ENCODE measurements at regions not wholly inside any gene's neighbourhood (a gene's known extent, or its start where the extent isn't known, plus 50 kb on each side); places are given as distances from the start of the nearest gene placed in this dataset.

DNA sequence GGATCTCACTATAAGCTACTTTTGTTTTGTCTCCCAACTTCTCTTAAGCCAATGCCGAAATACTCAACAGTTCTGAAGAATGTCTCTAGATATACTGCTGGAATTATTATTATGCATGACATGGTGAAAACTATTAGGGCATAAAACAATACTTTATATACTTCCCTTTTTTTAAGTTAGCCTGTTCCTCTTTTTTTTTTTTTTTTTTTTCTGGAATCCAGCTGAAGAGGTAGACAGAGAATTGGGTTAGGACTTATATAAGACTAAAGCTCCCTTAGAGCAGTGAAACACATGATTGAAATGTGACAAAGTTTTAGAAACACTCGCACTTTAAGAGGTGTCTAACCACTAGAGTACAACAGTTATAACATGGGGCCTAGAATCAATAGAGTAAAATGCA lies 850.9 kb upstream of the PCDH9 start:
- no peak for DNase-seq

DNA sequence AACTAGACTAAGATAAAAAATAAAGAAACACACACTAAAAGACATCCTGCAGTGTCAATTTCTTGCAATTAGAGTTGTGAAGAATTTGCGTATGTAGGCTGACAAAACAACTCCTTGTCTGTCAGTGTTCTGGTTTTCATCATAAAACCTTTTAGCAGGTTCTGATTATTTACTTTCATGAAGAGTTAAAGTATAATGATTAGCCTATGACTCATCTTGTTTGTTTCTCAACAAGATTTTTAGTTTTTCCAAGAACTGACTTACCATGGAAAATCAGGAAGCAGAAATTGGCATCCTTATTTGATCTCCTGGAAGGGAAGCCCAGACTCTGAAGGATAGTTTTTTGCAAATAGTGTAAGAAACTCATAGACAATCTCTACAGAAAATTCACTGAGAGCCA lies 848.7 kb upstream of the PCDH9 start:
- no peak for DNase-seq

DNA sequence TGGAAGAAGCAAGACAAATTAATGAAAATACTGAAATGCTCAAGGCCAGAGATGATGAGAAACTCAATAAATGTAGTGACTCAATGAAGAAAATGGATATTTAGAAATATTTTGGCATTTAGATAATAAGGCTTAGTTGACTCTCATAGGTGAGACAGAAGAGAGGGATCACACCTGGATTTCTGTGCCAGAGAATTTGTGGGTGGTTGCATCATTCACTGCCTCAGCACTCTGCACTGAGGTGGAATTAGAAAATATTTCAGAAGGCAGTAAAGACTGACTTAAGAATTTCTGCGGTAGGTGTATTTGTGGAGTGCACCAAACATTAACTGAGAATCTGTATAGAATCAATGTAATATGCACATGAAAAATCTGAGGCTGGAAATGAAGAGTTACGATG lies 848.3 kb upstream of the PCDH9 start:
- no peak for DNase-seq

DNA sequence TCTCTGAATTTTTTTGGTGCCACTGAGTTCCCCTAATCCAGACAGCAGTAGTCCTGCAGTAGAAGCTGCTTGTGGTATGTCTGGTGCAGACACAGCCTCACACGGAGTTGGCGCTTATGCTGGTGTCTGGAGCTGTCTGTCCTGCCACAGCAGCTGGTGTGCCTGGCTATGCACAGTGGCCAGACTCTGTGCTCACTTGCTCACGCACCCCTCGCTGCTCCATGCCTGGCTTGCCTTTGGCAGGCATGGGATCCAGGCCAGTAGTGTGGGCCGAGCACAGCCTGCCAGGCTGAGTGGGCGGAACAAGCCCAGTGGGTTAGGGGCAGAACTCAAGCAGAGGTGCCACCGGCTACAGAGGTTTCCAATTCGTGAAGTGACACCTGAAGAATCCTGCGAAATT lies 845.9 kb upstream of the PCDH9 start:
- DNase-seq = no peak

DNA sequence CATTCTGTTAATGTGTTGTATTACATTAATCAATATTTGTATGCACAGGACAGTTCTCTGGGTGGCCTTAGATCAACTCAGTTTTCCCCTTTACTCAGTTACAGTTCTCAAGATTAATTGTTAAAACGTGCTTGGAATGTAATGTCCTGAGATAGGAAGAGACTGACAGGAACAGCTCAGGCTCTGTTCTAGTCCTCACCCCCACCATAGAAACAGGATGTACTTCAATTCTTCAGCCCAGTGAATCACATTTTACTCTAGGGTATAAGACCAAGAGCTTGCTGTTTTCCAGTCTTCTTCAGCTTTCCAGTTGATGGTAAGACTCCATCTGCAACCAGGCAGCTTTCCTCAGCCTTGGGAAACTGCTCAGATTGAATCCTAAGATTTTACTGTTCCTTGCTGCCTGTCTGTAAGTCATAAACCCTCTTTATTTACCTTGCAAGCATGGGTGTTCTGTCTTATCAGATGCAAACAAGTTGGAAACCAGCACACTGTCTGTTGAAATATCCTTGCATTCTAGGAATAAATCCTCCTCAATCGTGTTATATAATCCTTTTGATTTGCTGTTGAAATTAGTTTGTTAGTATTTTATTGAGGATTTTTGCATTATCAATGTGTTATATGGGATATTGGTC lies 836.9 kb upstream of the PCDH9 start:
- DNase-seq = no peak

DNA sequence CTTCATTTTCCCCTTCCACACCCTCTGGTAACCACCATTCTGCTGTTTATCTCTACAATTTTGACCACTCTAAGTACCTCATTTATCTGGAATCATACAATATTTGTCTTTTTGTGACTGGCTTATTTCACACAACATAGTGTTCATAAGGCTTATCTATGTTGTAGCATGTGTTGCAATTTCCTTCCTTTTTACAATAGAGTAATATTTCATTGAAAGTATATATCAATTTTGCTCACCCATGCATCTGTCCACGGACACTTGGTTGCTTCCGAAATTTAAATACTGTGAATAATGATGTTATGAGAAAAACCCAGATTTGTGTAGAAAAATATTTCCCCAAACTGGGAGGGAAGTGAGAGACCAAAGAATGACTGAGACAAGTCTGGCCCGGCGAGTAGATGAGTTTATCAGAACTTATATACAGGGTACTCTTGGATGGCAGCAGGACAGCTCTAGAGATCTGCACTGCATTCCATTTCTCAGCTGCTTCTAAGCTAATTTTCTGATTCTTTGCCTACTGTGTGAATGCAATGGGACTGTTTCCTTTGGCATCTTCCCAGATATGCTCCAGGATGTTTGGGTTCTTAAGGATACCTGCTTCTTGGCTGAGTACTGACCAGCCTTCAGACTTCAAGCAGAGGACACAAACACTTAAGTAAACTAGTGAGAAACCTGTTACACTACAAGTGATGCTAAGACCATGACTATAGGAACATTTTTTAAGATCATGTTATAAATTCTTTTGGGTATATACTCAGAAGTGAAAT lies 834.0 kb upstream of the PCDH9 start:
- DNase-seq = no peak

DNA sequence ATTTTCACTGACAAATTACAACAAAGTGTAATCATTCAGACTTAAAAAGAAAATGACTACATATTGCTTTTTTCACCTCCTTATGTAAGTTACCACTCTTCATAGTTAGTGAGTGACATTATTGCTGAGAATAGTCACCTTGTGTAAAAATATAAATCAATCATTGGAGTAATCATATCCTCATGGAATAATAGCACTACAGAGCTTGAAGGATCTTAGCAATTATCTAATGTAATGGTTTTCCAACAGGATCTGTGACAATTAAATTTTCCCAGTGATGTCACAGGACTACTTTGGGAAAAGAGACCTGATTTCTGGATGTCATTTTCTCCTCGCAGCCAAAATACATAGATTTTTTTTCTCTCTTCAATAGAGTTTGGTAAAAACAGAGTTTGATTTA lies 833.0 kb upstream of the PCDH9 start:
- peak in 1 of 3 experiments; percentile 45 for DNase-seq

DNA sequence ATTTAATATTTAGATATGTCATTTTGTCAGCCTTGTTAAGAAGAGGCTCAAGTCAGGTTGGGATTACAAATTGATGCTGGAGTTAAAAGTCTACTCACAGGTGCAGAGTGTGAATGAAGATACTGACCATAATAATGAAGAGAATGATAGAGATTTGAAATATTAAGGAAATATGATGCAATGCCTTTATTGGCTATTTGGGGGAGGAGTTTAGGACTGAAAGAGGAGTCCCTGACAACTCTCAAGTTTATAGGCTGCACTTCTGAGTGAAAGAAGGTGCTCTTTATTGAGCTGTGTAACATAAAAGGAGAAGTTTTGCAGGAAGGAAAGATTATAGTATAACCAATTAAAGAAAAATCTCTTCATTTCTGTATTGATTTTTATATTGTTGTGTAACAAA lies 827.7 kb upstream of the PCDH9 start:
- no peak for DNase-seq

DNA sequence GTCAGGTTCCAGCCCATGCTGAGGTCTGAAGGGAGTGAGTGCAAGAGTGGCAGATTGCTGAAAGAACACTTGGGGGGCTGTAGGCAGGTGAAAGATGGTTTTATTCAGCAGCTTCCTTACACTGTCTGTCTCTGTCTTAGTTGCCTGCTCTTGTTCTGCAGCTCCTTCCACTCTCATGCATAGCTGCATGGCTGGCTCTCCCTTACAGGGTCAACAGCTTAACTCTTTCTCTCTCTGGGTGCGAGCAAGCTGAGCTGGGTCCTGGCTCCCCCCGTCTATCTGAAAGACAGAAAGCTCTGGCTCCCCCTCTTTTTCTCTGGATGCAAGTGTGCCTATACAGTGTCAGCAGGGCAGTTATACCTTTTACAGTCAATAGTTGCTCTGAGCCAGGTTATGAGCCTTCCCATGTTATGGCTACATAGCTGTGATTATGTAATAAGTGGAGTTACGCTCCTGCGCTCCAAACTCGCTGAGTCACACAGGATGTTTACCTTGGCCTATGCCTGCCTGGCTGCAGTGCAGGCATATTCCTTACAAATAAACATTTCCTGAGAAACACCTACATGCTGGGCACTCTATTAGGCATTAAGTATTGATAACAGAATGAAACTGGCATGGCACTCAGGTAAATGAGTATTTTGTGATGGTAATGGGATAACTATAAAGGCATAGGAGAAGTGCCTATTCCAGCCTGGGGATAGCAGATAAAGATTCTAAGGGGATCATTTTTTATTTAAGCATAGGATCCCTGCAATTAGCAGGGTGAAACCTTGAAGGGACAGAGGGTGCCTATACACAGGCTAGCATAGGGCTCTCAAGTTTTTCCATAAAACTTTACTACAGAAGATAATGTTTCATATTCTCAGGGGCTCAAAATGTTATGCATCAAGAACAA lies 826.9 kb upstream of the PCDH9 start:
- DNase-seq = no peak

DNA sequence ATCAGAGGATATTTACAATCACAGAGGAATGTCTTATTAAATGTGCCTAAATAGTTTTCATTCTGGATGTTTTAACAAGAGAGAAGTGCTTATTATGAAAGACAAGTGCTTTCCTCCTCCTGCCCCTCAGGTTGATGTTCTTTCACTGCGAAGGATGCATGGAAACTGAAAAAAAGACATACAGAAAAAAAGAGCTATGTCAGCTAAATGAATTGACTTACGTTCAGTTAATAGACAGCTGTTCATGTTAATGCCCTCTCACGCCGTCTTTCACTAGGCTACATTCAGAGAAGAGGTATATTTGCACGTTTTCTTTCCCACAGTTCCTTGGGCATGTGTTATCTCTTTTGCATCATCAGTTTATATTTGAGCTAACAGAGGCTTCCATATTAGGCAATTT lies 821.8 kb upstream of the PCDH9 start:
- DNase-seq = peak in 1 of 3 experiments; percentile 40

DNA sequence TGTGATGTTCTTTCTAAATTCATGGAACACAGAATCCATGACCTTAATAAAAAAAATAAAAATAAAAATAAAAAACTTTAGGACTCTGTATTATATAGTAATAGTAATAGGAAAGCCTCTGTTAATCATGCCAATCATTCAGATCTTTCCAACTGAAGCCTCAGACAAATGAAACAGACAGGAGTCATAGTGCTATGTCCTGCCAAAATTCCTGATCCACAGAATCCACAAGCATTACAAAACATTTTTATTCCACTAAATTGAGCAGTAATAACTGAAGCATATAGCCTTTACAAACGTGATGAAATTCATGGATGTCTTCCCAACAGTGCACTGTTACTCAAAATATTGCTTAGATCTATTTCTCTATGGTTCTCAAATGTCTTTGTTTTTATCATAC lies 820.6 kb upstream of the PCDH9 start:
- DNase-seq = no peak

DNA sequence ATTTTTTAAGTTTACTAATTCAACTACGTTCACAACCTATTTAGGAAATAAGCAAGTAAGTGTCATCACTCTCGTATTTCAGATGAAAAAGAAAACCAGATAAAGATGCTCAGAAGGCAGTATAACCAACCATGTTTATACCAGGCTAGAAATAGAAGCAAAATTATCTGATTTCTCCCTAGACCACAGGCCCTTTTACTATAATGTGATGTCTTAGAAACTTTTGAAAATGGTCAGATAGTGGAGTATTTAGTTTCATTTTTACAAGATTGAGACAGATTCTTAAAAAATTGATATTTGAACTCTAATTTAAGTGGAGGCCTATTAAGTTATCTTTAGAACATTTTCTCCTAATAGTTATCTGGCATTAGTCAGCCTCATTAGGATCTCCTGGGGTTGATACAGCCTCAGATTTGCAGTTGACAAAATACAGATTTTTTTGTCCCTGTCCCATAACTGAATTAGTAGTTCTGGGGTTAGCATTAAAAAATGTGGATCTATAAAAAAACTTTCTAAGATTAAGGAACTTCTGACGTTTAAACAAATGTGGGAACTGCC lies 818.7 kb upstream of the PCDH9 start:
- no peak for DNase-seq

DNA sequence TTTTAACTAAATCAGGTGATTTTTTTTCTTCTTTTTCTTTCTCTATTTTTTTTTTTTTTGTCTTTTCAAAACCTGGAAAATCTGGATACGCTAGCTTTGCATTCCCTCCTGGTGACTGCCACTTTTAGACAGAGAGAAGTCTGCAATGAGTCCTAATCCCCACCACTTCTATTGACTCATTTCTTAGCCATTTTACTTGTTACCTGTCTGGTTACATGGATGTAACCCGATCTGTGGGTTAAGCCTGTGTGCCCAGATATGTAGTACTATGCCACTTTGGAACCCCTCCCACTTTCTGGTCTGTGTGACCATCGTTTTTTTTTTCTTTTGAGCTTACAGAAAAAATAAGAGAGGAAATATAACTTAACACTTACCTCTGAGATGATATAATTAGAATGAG lies 817.8 kb upstream of the PCDH9 start:
- peak in 1 of 3 experiments; percentile 18 for DNase-seq

DNA sequence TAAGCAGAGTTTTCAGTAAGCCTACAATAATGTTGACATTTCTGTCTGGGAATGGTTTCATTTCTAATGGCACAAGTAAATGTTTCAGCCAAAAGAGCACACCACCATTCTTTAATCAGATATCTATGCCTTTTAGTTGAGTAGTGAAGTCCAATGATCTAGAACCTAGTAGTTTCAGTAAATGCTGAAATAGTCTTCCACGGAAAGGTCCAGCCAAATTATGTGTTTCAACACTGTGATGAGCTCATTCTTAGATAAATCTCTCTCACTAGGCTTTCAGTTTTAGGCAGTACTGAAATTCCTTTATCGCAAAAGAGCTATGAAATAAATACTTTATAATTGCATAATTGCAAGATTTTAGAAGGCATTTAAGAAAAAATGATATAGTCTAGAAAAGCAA lies 816.8 kb upstream of the PCDH9 start:
- DNase-seq = no peak

DNA sequence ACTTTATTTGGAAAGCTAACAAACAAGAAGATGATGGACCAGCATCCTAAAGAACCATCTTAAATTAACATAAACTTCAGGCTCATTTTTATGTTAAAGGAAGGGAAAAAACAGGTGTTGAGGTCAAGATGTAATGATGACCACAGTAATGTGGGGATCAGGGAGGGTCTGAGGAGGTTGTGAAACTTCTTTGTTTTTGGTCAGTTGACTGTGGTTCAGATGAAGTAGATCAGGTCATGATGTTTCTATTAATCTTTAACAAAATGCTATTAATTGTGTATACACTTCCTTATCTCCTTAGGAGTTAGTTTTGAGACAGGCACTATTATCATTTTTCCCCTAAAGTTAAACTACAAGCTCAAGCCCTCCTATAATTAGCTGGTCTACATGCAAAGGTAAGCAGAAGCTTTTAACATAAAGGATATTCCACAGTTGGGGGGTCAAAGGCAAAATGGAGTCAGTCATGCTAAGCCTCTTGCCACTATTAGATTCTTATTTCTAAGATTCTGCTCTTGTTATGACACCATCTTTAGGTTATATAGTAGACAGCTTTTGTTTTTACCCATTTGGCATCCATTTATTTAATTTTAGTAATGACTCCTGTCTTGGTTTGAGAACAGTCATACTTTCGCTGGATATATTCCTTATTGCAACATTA lies 800.1 kb upstream of the PCDH9 start:
- DNase-seq = no peak

DNA sequence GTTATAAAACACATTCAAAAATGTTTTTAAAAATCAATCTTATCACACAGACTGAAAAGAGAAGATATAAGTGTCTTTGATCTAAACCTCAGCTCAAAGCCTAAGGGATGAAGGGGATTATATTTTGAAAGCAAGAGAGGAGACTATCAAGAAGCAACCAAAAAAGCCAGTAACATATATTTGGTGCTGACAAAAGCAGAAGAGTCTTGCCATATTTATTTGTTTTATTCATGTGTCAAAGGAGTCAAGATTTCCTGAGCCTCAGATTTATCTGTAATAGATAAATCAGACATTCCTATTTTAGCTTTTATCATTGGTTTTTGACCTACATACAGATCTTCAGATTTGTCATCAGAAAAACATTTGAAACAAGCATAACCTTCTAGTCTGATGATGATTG lies 798.6 kb upstream of the PCDH9 start:
- no peak for DNase-seq

DNA sequence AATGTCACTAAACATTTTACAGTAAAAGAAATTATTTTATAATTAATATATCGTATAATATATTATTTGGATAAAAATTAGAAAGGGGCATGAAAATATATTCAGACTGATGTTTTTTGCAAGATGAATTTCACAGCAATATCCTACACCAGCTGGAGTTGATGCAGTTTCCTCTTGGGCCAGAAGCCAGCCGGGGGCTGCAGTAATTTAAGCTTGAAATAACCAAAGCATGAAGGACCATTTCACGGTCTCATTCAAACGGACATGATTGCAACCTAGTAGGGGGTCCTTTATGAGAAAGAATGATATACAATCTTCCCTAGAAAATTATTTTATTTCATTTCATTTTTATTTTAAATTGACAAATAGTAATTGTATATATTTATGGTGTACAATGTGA lies 797.2 kb upstream of the PCDH9 start:
- DNase-seq = peak in 1 of 3 experiments; percentile 56

DNA sequence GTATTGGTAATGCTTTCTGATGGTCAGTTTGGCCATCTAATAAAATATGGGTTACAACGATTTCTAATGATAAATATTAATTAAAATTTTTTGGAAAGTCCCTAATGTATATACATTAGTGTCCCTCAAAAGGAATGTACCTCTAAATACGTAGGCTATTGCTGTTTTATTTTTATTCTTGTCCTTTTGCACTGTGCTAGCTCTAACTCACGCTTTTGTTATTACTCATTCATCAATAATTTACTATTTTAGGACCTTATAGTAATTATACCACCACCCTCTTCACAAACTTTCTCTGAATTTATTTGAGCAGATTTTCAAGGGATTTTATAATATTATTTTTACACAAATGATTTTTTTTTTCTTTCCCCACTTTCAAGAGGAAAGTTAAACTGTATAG lies 795.9 kb upstream of the PCDH9 start:
- no peak for DNase-seq

DNA sequence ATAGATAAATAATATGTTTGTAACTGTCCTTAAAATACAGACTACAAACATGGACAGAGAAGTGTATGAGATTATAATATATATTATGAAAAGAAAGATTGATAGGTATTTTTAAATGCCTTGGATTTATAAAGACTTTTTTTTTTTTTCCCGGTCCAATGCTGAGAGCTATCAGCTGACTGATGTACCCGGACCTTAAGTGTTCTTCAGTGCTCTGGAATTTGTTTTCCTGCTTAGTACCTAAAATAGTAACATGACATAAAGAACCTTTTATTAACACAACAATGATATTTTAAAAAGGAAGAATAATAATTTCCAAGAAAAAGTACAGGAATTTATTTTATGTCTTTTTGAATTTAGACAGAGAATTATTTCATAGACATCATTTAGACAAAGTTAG lies 795.5 kb upstream of the PCDH9 start:
- no peak for DNase-seq

DNA sequence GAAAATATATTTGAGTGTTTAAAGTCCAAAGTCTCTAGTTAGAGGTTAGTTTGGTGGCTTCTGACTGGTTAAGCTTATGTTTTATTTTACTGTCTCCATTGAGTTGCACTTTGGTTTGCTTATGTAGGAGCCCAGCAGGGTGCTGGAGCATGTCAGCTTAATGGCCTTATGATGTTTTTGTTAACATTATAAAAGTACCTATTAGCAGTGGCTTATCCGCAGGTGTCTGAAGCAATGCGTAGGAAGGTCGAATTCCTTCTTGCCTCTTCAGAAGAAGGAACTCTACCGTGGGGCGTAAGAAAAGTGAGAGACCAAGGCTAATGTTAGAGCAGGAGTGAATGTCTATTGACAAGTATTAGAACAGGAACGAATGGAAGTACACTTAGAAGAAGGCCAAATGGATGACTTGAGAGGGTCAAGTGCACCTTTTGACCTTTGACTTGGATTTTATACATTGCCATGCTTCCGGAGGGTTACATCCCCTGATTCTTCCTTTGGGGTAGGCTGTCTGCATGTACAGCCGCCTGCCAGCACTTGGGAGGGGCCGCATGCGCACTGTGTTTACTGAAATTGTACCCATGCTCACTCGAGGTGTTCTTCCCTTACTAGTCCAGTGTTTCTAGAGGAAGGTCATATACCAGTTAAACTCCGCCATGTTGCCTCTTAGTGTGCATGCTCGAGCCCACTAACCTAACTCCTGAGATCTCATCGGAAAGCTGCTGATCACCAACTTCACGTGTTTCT lies 793.9 kb upstream of the PCDH9 start:
- no peak for DNase-seq

DNA sequence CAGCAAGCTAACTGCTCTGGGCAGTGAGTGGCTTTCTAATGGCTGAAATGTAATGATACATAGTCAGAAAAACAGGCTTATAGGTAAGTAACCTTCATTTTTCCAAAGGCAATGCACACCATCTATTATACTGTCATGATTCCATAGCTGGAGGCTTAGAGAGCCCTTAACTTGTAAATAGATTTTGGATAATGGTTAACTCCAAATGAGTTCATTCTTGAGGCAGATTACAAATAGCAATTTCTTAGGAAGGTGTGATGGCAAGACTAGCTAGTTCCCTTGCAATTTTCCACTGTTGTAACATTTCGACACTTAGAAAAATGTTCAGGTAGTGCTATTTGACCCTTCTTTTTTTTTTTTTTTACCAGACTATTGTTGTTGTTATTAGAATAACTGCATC lies 789.8 kb upstream of the PCDH9 start:
- DNase-seq = no peak

DNA sequence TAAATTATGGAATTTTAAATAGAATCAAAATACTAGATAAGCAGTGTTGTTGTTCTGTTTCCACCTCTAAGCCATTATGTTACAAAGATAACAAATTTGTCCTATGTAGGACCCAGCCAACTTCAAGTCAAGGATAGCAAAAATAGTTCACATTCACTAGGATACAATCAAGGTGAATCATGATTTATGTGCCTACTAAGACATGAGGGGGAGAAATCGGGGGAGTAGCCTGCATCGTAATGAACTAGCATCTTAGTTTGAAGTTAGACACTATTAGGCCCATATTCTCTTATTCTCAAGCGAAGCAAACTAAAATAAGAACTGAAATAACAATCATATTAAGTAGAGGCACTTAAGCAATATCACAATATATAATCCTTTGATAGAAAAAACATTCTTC lies 779.4 kb upstream of the PCDH9 start:
- no peak for DNase-seq
